PC-3 (cell line): ENCODE measurements at regions not wholly inside any gene's neighbourhood (a gene's known extent, or its start where the extent isn't known, plus 50 kb on each side); places are given as distances from the start of the nearest gene placed in this dataset.

Source experiments
- ATAC-seq: fragments of 200-7000 bp; cut with Tn5 transposase; 2 replicates; pipeline ENCODE4 v1.9.1; 2020; ENCODE audit warnings: mild to moderate bottlenecking, moderate library complexity
- BruUV-seq: library from RNA; stranded (reverse); fragments of 400-500 nt; replicated peaks from 2 replicates; lab custom pipeline; 2021; lab: Mats Ljungman, UMichigan
- CTCF ChIA-PET: fragments of 300-600 bp; sonication (Branson Sonifier 250); formaldehyde crosslinking; loops from one replicate; lab custom pipeline; 2022; ENCODE audit warnings: antibody characterized with exemption; lab: Charles Lee
- POLR2A ChIA-PET: fragments of 300-600 bp; sonication (Branson Sonifier 250); formaldehyde crosslinking; loops from one replicate; lab custom pipeline; 2022; ENCODE audit warnings: antibody characterized with exemption; ENCODE audit not compliant: unreplicated experiment; lab: Charles Lee
- DNase-seq: peaks from one replicate; pipeline ENCODE4 v3.0.0-alpha.2; 2015
- H2AFZ ChIP-seq: fragments of 300-600 bp; sonication (generic); 2 replicates; pipeline ENCODE4 v1.6.0; 2016; ENCODE audit warnings: antibody characterized with exemption, low read length
- H3F3A ChIP-seq: fragments of 300-600 bp; sonication (generic); one replicate; pipeline ENCODE4 v1.6.0; 2017; ENCODE audit warnings: antibody characterized with exemption, low read length, control low read depth, mild to moderate bottlenecking; ENCODE audit not compliant: unreplicated experiment
- H3K27ac ChIP-seq: fragments of 300-600 bp; sonication (generic); 2 replicates; pipeline ENCODE4 v1.5.1; 2016; ENCODE audit warnings: mild to moderate bottlenecking, low read length
- H3K27me3 ChIP-seq: fragments of 300-600 bp; sonication (generic); 2 replicates; pipeline ENCODE4 v1.6.1; 2016; ENCODE audit warnings: low read length, mixed read lengths
- H3K36me3 ChIP-seq: fragments of 300-600 bp; sonication (generic); 2 replicates; pipeline ENCODE4 v1.6.1; 2016; ENCODE audit warnings: low read depth, mixed run types, low read length, mixed read lengths
- H3K4me1 ChIP-seq: fragments of 300-600 bp; sonication (generic); 2 replicates; pipeline ENCODE4 v1.5.1; 2016; ENCODE audit warnings: low read length; ENCODE audit not compliant: insufficient read depth
- H3K4me2 ChIP-seq: fragments of 300-600 bp; sonication (generic); 2 replicates; pipeline ENCODE4 v1.6.0; 2016; ENCODE audit warnings: low read length
- H3K4me3 ChIP-seq: fragments of 300-600 bp; sonication (generic); 2 replicates; pipeline ENCODE4 v1.5.1; 2016; ENCODE audit warnings: mild to moderate bottlenecking, low read length, mixed read lengths
- H3K79me2 ChIP-seq: fragments of 300-600 bp; sonication (generic); 2 replicates; pipeline ENCODE4 v1.6.1; 2017; ENCODE audit warnings: low read length, mixed read lengths
- H3K9ac ChIP-seq: fragments of 300-600 bp; sonication (generic); 2 replicates; pipeline ENCODE4 v1.6.0; 2016; ENCODE audit warnings: mild to moderate bottlenecking, low read length
- H3K9me2 ChIP-seq: fragments of 300-600 bp; sonication (generic); replicated peaks from 2 replicates; pipeline ENCODE4 v1.6.1; 2016; ENCODE audit warnings: mixed run types, low read length, mixed read lengths
- H3K9me3 ChIP-seq: fragments of 300-600 bp; sonication (generic); 2 replicates; pipeline ENCODE4 v1.6.1; 2016; ENCODE audit warnings: low read length, mixed read lengths
- H4K20me1 ChIP-seq: fragments of 300-600 bp; sonication (generic); 2 replicates; pipeline ENCODE4 v1.6.1; 2016; ENCODE audit warnings: low read length, mixed read lengths
- EZH2 ChIP-seq: fragments of 300-600 bp; sonication (generic); IDR thresholded peaks from one replicate; pipeline ENCODE4 v1.6.1; 2017; ENCODE audit warnings: antibody characterized with exemption, mild to moderate bottlenecking, low read length; ENCODE audit not compliant: unreplicated experiment
- EZH2phosphoT487 ChIP-seq: fragments of 300-600 bp; sonication (generic); IDR thresholded peaks from 2 replicates; pipeline ENCODE4 v1.6.1; 2018; ENCODE audit warnings: mild to moderate bottlenecking, antibody characterized with exemption, low read length, borderline replicate concordance
- intact Hi-C: fragments of 100-400 bp; cut with micrococcal nuclease; formaldehyde crosslinking; loops from 2 replicates; pipeline ENCODE4 v1.9.0; 2023
- TF ChIP-seq, protein P1 (sequence below): fragments of 300-600 bp; sonication (generic); conservative IDR thresholded peaks from 2 replicates; pipeline ENCODE4 v1.5.1; 2017; ENCODE audit warnings: antibody characterized with exemption, low read depth, mild to moderate bottlenecking, low read length

- Histone ChIP-seq H3K9ac (no peak overlapping the region), H3K27ac (no peak overlapping the region), H3K4me3 (no peak overlapping the region), H3K4me1 (no peaks in the 10 kb centered on the region), H2AFZ (no peak overlapping the region), H3K9me2 (no peaks in the 10 kb centered on the region), H3K79me2 (no peaks in the 10 kb centered on the region), H3K36me3 (no peaks in the 10 kb centered on the region), H3K27me3 (no peaks in the 10 kb centered on the region), H3K4me2 (no peak overlapping the region), H3K9me3 (no peaks in the 10 kb centered on the region), H3F3A (no peaks in the 10 kb centered on the region), H4K20me1 (no peaks in the 10 kb centered on the region)
- no peak for DNase-seq
- CTCF ChIA-PET = no interaction called here
- POLR2A ChIA-PET = no interaction called here
- intact Hi-C loops = no loop called here
- ATAC-seq = no peak
- no peak for TF ChIP-seq EZH2phosphoT487
- TF ChIP-seq, protein P1, sequence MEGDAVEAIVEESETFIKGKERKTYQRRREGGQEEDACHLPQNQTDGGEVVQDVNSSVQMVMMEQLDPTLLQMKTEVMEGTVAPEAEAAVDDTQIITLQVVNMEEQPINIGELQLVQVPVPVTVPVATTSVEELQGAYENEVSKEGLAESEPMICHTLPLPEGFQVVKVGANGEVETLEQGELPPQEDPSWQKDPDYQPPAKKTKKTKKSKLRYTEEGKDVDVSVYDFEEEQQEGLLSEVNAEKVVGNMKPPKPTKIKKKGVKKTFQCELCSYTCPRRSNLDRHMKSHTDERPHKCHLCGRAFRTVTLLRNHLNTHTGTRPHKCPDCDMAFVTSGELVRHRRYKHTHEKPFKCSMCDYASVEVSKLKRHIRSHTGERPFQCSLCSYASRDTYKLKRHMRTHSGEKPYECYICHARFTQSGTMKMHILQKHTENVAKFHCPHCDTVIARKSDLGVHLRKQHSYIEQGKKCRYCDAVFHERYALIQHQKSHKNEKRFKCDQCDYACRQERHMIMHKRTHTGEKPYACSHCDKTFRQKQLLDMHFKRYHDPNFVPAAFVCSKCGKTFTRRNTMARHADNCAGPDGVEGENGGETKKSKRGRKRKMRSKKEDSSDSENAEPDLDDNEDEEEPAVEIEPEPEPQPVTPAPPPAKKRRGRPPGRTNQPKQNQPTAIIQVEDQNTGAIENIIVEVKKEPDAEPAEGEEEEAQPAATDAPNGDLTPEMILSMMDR = no peak
- TF ChIP-seq EZH2 = no peak
- BruUV-seq = no TSS peak
Measured at GRCh38 chr2:238700117-238700457, 147.8 kb upstream of the TWIST2 start.

DNA sequence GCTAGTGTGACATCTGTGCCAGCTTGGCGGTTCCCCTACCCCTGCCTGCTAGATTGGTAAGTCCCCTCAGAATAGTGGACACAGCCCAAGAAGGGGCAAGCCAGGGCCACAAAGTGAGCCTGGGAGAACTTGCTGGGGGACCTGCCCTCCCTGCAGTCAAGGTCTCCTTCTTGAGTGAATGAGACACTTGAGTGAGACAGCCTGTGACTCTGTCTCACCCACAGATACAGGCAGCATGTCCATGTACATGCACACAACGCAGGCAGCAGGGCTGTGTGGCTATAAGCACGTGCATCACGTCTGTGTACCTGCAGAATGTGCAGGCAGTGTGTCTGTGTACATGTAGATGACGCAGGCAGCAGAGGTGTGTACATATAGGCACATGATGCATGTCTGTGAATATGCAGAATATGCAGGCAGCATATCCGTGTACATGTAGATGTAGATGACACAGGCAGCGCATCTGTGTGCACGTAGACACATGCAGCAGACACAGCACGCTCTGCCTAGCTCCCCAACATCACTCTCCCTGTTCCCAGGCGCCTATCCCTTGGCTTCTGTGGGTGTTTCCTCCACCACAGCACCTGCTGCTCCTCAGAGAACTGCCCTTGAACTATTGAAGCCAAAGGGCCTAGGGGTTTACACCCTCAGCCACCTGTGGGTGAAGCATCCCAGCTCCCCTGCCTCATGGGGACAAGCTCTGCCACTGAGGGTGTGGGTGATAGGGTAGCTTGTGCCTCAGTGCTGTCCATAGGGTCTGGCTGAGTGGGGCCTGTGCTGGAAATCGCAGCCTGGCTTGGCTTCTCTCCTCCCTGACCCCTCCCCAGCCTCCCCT lies 147.2 kb upstream of the TWIST2 start:
- ChIA-PET CTCF (no interaction called here), POLR2A (no interaction called here)
- Histone ChIP-seq H2AFZ (no peak overlapping the region), H3K27ac (no peak overlapping the region), H3K9ac (no peak overlapping the region), H3K27me3 (no peaks in the 10 kb centered on the region), H3K79me2 (no peaks in the 10 kb centered on the region), H3K9me2 (no peaks in the 10 kb centered on the region), H3F3A (no peaks in the 10 kb centered on the region), H3K36me3 (no peaks in the 10 kb centered on the region), H4K20me1 (no peaks in the 10 kb centered on the region), H3K9me3 (no peaks in the 10 kb centered on the region), H3K4me1 (no peaks in the 10 kb centered on the region), H3K4me2 (no peak overlapping the region), H3K4me3 (no peak overlapping the region)
- DNase-seq (no peak), ATAC-seq (no peak)
- BruUV-seq = no TSS peak
- intact Hi-C loops = no loop called here
- TF ChIP-seq EZH2phosphoT487 (no peak), EZH2 (no peak)
- TF ChIP-seq, protein P1 = no peak

DNA sequence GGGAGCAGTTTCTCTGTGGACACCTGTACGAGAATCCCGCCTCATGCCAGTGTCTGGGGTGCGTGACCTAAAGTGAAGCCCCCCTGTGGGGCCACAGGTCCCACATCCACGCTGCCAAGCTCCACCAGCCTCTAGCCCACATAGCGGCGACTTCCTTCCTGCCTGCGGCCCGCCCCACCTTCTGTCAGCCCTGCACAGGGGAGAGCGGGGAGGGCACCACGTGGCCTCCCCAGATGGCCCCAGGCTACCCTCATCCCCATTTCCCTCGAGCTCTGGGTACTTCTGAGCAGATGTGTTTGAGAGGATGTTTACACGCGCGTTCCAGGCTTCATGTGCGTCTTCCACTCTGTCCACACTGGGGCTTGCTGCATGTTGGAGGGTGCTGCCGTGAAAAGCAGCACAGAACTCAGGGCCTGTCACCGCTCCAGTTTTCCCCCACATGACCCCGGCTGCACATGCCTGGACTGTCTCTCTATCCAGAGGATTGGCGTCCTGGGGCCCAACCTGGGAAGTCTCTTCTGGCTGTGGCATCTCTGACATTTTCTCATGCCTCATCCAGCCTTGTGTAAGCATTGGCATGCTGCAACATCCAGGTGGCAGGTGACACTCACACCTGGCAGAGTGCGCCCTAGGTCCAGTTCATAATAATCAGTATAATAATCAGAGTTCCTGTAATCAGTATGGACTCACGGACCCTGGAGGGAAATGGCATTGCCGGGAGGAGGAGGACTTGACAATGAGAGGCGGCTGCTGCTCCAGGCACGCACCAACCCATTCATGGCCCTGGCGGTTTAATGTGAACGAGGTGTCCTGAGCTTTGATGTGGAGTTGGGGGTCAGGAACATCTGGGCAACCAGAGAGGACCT lies 146.3 kb upstream of the TWIST2 start:
- no peaks in the 10 kb centered on the region for H3F3A ChIP-seq
- H3K9me3 ChIP-seq = no peaks in the 10 kb centered on the region
- no peaks in the 10 kb centered on the region for H3K4me1 ChIP-seq
- intact Hi-C loops = no loop called here
- H3K9me2 ChIP-seq = no peaks in the 10 kb centered on the region
- H3K4me3 ChIP-seq = no peak overlapping the region
- no peaks in the 10 kb centered on the region for H4K20me1 ChIP-seq
- ChIA-PET POLR2A (no interaction called here), CTCF (no interaction called here)
- H3K27ac ChIP-seq = no peak overlapping the region
- H2AFZ ChIP-seq = no peak overlapping the region
- no peaks in the 10 kb centered on the region for H3K79me2 ChIP-seq
- ATAC-seq (no peak), DNase-seq (no peak)
- no peaks in the 10 kb centered on the region for H3K36me3 ChIP-seq
- no TSS peak for BruUV-seq
- H3K9ac ChIP-seq = no peak overlapping the region
- TF ChIP-seq, protein P1 = no peak
- no peak for TF ChIP-seq EZH2
- no peak overlapping the region for H3K4me2 ChIP-seq
- no peaks in the 10 kb centered on the region for H3K27me3 ChIP-seq
